ENCODE measurements at regions not wholly inside any gene's neighbourhood (a gene's known extent, or its start where the extent isn't known, plus 50 kb on each side); places are given as distances from the start of the nearest gene placed in this dataset.
"Not testable (repeated sequence)": the region's sequence is repeated elsewhere in the genome, so short reads cannot be mapped to it uniquely, and the experiment has no call there.

GRCh38 chr16:21487956-21488355, 111.4 kb upstream of the METTL9 start:
- not testable (repeated sequence) for H3K36me3 Mint-ChIP-seq; DNase-seq (ENCODE audit: low spot score in 2 of 2); H3K4me1 Mint-ChIP-seq; ATAC-seq (ENCODE audit: low read depth); H3K4me3 Mint-ChIP-seq; H3K27ac Mint-ChIP-seq; H3K9me3 Mint-ChIP-seq; H3K27me3 Mint-ChIP-seq

- not testable (repeated sequence) for H3K9me3 Mint-ChIP-seq; H3K36me3 Mint-ChIP-seq; H3K4me1 Mint-ChIP-seq; ATAC-seq (ENCODE audit: low read depth); H3K27me3 Mint-ChIP-seq; H3K4me3 Mint-ChIP-seq; H3K27ac Mint-ChIP-seq
- DNase-seq (ENCODE audit: low spot score in 2 of 2) = peak in 1 of 2 donors; percentile 10
These were observed 100.3 kb upstream of the METTL9 start for GRCh38 chr16:21499046-21499445.

GRCh38 chr16:21501223-21501868, 98.0 kb upstream of the METTL9 start:
- H3K4me3 Mint-ChIP-seq = peak overlapping the region; percentile 90
- not testable (repeated sequence) for H3K9me3 Mint-ChIP-seq, H3K36me3 Mint-ChIP-seq, H3K27me3 Mint-ChIP-seq, H3K4me1 Mint-ChIP-seq
- DNase-seq (ENCODE audit: low spot score in 2 of 2) (peak; percentile 66 to 76), ATAC-seq (ENCODE audit: low read depth) (peak; percentile 48)
- H3K27ac Mint-ChIP-seq = peak overlapping the region; percentile 95

- H3K36me3 Mint-ChIP-seq = peaks cover 2% of the 10 kb centered on the region
- H3K27ac Mint-ChIP-seq = peak overlapping the region; percentile 95
- peaks cover 14% of the 10 kb centered on the region for H3K4me1 Mint-ChIP-seq
- H3K4me3 Mint-ChIP-seq = peak overlapping the region; percentile 90
- ATAC-seq (ENCODE audit: low read depth) = peak; percentile 72
- no peaks in the 10 kb centered on the region for H3K9me3 Mint-ChIP-seq
- DNase-seq (ENCODE audit: low spot score in 2 of 2) = peak; percentile 97 to 99
- no peaks in the 10 kb centered on the region for H3K27me3 Mint-ChIP-seq
These were observed 97.3 kb upstream of the METTL9 start for GRCh38 chr16:21501869-21502667.

DNA sequence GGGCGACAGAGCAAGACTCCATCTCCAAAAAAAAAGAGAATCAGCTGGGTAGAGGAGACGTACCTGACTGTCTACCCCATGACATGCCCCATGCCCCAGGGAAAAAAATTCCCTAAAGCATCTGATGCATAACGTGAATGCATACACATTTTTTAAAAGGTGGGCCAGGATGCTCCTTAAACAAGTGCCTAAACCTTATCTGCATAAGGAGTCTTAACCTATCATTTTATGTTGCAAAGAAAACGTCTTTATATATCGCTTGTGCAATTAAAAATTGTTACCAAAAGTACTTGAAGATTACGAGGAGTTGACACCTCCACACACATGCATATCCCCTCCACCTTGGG, 95.8 kb upstream of the METTL9 start:
- H3K36me3 Mint-ChIP-seq; H3K27me3 Mint-ChIP-seq; H3K9me3 Mint-ChIP-seq; ATAC-seq (ENCODE audit: low read depth): not testable (repeated sequence)
- H3K4me1 Mint-ChIP-seq = peaks cover 23% of the 10 kb centered on the region
- DNase-seq (ENCODE audit: low spot score in 2 of 2) = peak in 1 of 2 donors; percentile 15
- H3K4me3 Mint-ChIP-seq = peak overlapping the region; percentile 27
- peak overlapping the region; percentile 95 for H3K27ac Mint-ChIP-seq

- H3K27me3 Mint-ChIP-seq; H3K36me3 Mint-ChIP-seq; ATAC-seq (ENCODE audit: low read depth); H3K9me3 Mint-ChIP-seq: not testable (repeated sequence)
- peaks cover 28% of the 10 kb centered on the region for H3K4me1 Mint-ChIP-seq
- DNase-seq (ENCODE audit: low spot score in 2 of 2) = peak in 1 of 2 donors; percentile 16
- H3K27ac Mint-ChIP-seq = peak overlapping the region; percentile 95
- peak overlapping the region; percentile 27 for H3K4me3 Mint-ChIP-seq
These were observed 95.2 kb upstream of the METTL9 start for GRCh38 chr16:21503941-21504832.

DNA sequence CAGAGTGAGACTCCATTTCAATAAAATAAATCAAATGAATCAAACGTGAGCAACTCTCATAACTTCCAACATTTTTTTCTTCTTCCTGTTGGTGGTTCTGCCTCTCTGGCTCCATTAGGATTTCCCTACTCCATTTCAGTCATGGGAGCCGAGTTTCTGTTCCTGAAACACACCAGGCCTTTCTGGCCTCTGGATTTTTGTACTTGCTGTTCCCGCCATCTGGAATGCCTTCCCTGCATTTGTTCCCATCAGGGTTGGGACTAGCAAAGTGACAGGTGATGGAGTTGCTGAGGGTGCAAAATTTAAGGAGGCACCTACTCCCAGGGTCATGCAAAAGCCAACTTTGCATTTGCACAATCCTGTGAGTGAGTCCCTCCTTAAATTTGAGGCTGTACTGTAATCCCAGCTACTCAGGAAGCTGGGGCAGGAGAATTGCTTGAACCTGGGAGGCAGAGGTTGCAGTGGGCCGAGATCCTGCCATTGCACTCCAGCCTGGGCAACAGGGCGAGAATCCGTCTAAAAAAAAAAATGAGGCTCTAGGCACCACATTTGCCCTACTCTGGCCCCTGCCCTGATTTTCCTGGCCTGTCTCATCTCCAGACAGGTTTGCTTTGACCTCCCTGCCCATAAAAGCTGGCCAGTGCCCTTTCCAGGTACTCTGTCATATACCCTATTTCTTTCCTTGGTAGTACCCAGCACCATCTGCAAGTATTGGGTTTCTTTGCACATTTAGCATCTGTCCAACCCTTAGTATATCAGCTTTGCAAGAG, 93.4 kb upstream of the METTL9 start:
- H3K4me3 Mint-ChIP-seq = peak overlapping the region; percentile 85
- peak overlapping the region; percentile 91 for H3K27ac Mint-ChIP-seq
- H3K36me3 Mint-ChIP-seq; H3K9me3 Mint-ChIP-seq; ATAC-seq (ENCODE audit: low read depth); H3K27me3 Mint-ChIP-seq: not testable (repeated sequence)
- DNase-seq (ENCODE audit: low spot score in 2 of 2) = peak in 1 of 2 donors; percentile 10
- H3K4me1 Mint-ChIP-seq = peaks cover 41% of the 10 kb centered on the region

DNA sequence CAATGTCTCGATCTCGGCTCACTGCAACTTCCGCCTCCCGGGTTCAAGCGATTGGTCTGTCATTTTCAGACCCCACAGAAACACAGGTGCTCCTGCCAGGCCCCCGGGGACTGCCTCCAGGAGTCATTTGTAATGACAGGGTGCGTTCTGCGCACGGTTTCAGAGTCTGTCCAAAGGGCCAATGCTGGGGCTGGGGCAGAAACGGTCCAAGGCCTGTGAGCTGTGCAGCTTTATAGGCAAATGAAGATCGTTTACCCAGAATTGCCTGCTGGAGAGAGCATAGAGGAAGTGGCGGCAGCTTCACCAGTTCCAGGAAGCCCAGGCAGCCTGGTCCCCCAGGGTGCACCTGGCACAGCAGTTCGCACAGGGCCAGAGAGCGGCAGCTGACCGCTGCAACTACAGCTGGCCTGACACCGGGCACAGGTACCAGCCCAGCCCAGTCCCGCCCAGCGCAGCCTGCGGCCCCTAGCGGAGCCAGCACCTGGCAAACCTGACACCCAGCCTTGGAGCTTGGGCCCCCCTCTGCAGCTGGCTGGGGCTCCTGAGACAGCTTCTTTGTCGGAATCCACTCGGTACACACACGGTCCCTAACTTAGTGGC, 92.4 kb upstream of the METTL9 start:
- DNase-seq (ENCODE audit: low spot score in 2 of 2) (peak; percentile 79 to 86), ATAC-seq (ENCODE audit: low read depth) (peak; percentile 71)
- peak overlapping the region; percentile 85 for H3K4me3 Mint-ChIP-seq
- H3K27ac Mint-ChIP-seq = peak overlapping the region; percentile 91
- H3K9me3 Mint-ChIP-seq, H3K27me3 Mint-ChIP-seq, H3K36me3 Mint-ChIP-seq: not testable (repeated sequence)
- H3K4me1 Mint-ChIP-seq = peaks cover 50% of the 10 kb centered on the region

- DNase-seq (ENCODE audit: low spot score in 2 of 2) = peak in 1 of 2 donors; percentile 22
- H3K9me3 Mint-ChIP-seq; ATAC-seq (ENCODE audit: low read depth); H3K27me3 Mint-ChIP-seq; H3K36me3 Mint-ChIP-seq: not testable (repeated sequence)
- peak overlapping the region; percentile 85 for H3K4me3 Mint-ChIP-seq
- peak overlapping the region; percentile 91 for H3K27ac Mint-ChIP-seq
- peaks cover 54% of the 10 kb centered on the region for H3K4me1 Mint-ChIP-seq
These were observed 91.6 kb upstream of the METTL9 start for GRCh38 chr16:21507631-21508305.

DNA sequence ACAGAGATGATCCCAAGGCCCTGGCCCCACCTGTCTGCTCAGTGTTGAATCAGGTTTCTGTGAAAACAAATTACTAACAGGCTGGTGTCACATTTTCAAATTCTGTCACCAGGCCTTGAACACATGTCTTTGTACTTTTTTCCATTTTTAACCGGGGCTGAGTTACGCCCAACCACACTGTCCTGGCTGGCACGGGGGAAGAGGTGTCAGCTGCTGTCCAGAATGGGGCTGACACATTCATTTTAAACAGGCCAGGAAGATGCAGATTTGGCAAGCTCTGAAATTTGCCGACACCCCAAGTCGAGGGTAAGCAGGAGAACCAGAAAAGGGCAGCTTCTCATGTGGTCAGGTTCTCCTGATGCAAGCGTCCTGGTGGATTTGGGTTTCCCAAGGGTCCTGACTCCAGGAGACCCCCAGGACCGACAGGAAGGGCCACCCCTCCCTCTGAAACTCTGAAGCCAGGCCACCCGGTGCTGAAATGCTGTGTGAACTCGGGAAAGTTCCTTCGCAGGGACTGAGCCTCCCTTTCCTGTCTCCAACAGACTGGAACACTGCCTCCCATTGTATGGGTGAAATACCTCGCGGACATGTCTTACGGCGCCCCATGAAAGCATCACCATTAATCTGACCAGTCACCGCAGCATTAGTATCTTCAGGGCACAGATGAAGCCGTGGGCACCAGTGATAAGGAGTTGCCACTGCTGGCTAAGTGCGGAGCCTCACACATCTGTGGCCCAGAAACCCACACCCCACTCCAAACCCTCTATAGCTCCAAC, 90.5 kb upstream of the METTL9 start:
- H3K36me3 Mint-ChIP-seq; ATAC-seq (ENCODE audit: low read depth); H3K9me3 Mint-ChIP-seq; H3K27me3 Mint-ChIP-seq: not testable (repeated sequence)
- DNase-seq (ENCODE audit: low spot score in 2 of 2) = peak in 1 of 2 donors; percentile 17
- Mint-ChIP-seq H3K27ac (peak overlapping the region; percentile 91), H3K4me3 (peak overlapping the region; percentile 85), H3K4me1 (peaks cover 52% of the 10 kb centered on the region)

GRCh38 chr16:21509437-21510086, 89.8 kb upstream of the METTL9 start:
- H3K9me3 Mint-ChIP-seq; H3K36me3 Mint-ChIP-seq; H3K27ac Mint-ChIP-seq; H3K27me3 Mint-ChIP-seq; ATAC-seq (ENCODE audit: low read depth): not testable (repeated sequence)
- peak in 1 of 2 donors; percentile 17 for DNase-seq (ENCODE audit: low spot score in 2 of 2)
- H3K4me3 Mint-ChIP-seq = peak overlapping the region; percentile 11
- peaks cover 57% of the 10 kb centered on the region for H3K4me1 Mint-ChIP-seq

DNA sequence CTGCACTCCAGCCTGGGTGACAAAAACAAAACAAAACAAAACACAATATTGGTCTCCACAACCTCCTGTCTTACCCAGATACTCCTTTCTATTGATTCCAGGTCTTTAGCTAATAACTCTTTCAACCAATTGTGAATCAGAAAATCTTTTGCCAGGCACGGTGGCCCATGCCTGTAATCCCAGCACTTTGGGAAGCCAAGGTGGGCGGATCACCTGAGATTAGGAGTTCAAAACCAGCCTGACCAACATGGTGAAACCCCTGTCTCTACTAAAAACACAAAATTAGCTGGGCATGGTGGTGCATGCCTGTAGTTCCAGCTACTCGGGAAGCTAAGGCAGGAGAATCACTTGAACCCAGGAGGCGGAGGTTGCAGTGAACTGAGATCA, 88.5 kb upstream of the METTL9 start:
- not testable (repeated sequence) for H3K36me3 Mint-ChIP-seq; ATAC-seq (ENCODE audit: low read depth); H3K27me3 Mint-ChIP-seq; H3K4me3 Mint-ChIP-seq; H3K9me3 Mint-ChIP-seq
- DNase-seq (ENCODE audit: low spot score in 2 of 2) = peak in 1 of 2 donors; percentile 7
- Mint-ChIP-seq H3K27ac (peak overlapping the region; percentile 80), H3K4me1 (peaks cover 63% of the 10 kb centered on the region)

Data from memory B cell (primary cell).